A549 (cell line): ENCODE measurements at regions not wholly inside any gene's neighbourhood (a gene's known extent, or its start where the extent isn't known, plus 50 kb on each side); places are given as distances from the start of the nearest gene placed in this dataset.
"Not testable (repeated sequence)": the region's sequence is repeated elsewhere in the genome, so short reads cannot be mapped to it uniquely, and the experiment has no call there.

Experiments used
- ATAC-seq, 2 experiments: fragments of 200-7000 bp in 1 of 2; fragments of >200 bp in 1 of 2; cut with Nextera tagmentation in 1 of 2; cut with Tn5 transposase in 1 of 2; 3 replicates each; pipeline versions ENCODE4 v1.8.0 to v1.9.1; 2018 to 2020; ENCODE audit warnings: mild to moderate bottlenecking in 1 of 2, moderate library complexity in 1 of 2
- CTCF ChIA-PET: fragments of 300-600 bp; sonication (Branson Sonifier 250); formaldehyde crosslinking; extraction: SDS; loops from one replicate; lab custom pipeline; 2021; ENCODE audit warnings: antibody characterized with exemption, inconsistent platforms; lab: Yijun Ruan, JAX
- POLR2A ChIA-PET: fragments of 350-600 bp; formaldehyde crosslinking; extraction: SDS; loops from one replicate; lab custom pipeline; 2021; ENCODE audit warnings: antibody characterized with exemption, inconsistent platforms; lab: Yijun Ruan, JAX
- DNase-seq, 2 experiments: peaks; one replicate each; pipeline versions ENCODE4 v3.0.0 to v3.0.0-alpha.2; 2011 to 2016; ENCODE audit warnings: low read depth in 1 of 2, low spot score in 1 of 2
- FAIRE-seq: peaks from 2 replicates; lab custom pipeline; 2011; peaks lifted over from hg19 to GRCh38; lab: Jason Lieb, UNC
- H3K27ac ChIP-seq, 2 experiments: fragments of >200 bp; sonication (Bioruptor Twin); formaldehyde crosslinking; 3 replicates each; pipeline ENCODE4 v1.5.1; 2016 to 2017
- H3K4me1 ChIP-seq: fragments of >200 bp; sonication (Bioruptor Twin); formaldehyde crosslinking; 3 replicates; pipeline ENCODE4 v1.6.1; 2016
- H3K4me2 ChIP-seq: fragments of >200 bp; sonication (Bioruptor Twin); formaldehyde crosslinking; 3 replicates; pipeline ENCODE4 v1.6.1; 2016
- H3K4me3 ChIP-seq: fragments of >200 bp; sonication (Bioruptor Twin); formaldehyde crosslinking; 3 replicates; pipeline ENCODE4 v1.5.1; 2016
- H3K9me3 ChIP-seq: fragments of >200 bp; sonication (Bioruptor Twin); formaldehyde crosslinking; 3 replicates; pipeline ENCODE4 v1.6.1; 2016
- CBX2 ChIP-seq: fragments of 200-600 bp; sonication (generic); IDR thresholded peaks from 2 replicates; pipeline ENCODE4 v1.6.1; 2016; ENCODE audit warnings: low read depth, mild to moderate bottlenecking, borderline replicate concordance
- CBX8 ChIP-seq: fragments of 200-600 bp; sonication (generic); IDR thresholded peaks from 2 replicates; pipeline ENCODE4 v1.6.1; 2016
- CEBPB ChIP-seq, 2 experiments: fragments of >200 bp in 1 of 2; sonication (Bioruptor Twin) in 1 of 2; formaldehyde crosslinking in 1 of 2; IDR thresholded peaks; 2 replicates each; pipeline ENCODE4 v1.6.1; 2012 to 2016
- EP300 ChIP-seq, 2 experiments: fragments of >200 bp; sonication (Bioruptor Twin); formaldehyde crosslinking; IDR thresholded peaks; 2 replicates in 1 of 2; 3 replicates in 1 of 2; pipeline ENCODE4 v1.6.1; 2016 to 2017
- FOSL2 ChIP-seq, 2 experiments: fragments of 450-650 bp in 1 of 2; fragments of >200 bp in 1 of 2; sonication (Bioruptor Twin) in 1 of 2; formaldehyde crosslinking; IDR thresholded peaks; 2 replicates each; pipeline versions ENCODE4 v1.5.0 to v1.6.1; 2016 to 2020; ENCODE audit warnings: mild to moderate bottlenecking in 1 of 2, moderate library complexity in 1 of 2
- GATA3 ChIP-seq: IDR thresholded peaks from 2 replicates; pipeline ENCODE4 v1.6.1; 2012; ENCODE audit warnings: borderline replicate concordance
- HES2 ChIP-seq: fragments of >200 bp; sonication (Bioruptor Twin); formaldehyde crosslinking; IDR thresholded peaks from 2 replicates; pipeline ENCODE4 v1.6.1; 2016
- HOXB5 ChIP-seq: fragments of 250-450 bp; sonication (Bioruptor Pico); IDR thresholded peaks from 2 replicates; pipeline ENCODE4 v1.5.0; 2020; ENCODE audit warnings: mild to moderate bottlenecking, moderate library complexity
- JUN ChIP-seq, 2 experiments: fragments of >200 bp; sonication (Bioruptor Twin); formaldehyde crosslinking; IDR thresholded peaks; 2 replicates in 1 of 2; 3 replicates in 1 of 2; pipeline ENCODE4 v1.6.1; 2016 to 2017
- JUNB ChIP-seq: fragments of >200 bp; sonication (Bioruptor Twin); formaldehyde crosslinking; IDR thresholded peaks from 2 replicates; pipeline ENCODE4 v1.6.1; 2016
- KDM5A ChIP-seq: fragments of 200-600 bp; sonication (generic); IDR thresholded peaks from 2 replicates; pipeline ENCODE4 v1.6.1; 2016; ENCODE audit warnings: antibody characterized with exemption, mild to moderate bottlenecking
- MAFK ChIP-seq: fragments of 450-650 bp; IDR thresholded peaks from 2 replicates; pipeline ENCODE4 v1.6.1; 2014; ENCODE audit not compliant: partially characterized antibody
- NFE2L2 ChIP-seq: fragments of 150-350 bp; conservative IDR thresholded peaks from 2 replicates; pipeline ENCODE4 v1.6.1; 2014; ENCODE audit warnings: low read length
- NPAS2 ChIP-seq: fragments of 250-450 bp; sonication (Bioruptor Pico); IDR thresholded peaks from 2 replicates; pipeline ENCODE4 v1.8.0; 2022; ENCODE audit warnings: mild to moderate bottlenecking, moderate library complexity, borderline replicate concordance
- PBX3 ChIP-seq: IDR thresholded peaks from 2 replicates; pipeline ENCODE4 v1.6.1; 2012
- SMC3 ChIP-seq: fragments of >200 bp; sonication (Bioruptor Twin); formaldehyde crosslinking; IDR thresholded peaks from 3 replicates; pipeline ENCODE4 v1.6.1; 2018; ENCODE audit warnings: inconsistent platforms
- ZFP36 ChIP-seq: fragments of 450-650 bp; IDR thresholded peaks from 2 replicates; pipeline ENCODE4 v1.6.1; 2014; ENCODE audit warnings: borderline replicate concordance; ENCODE audit not compliant: partially characterized antibody
- ZSCAN20 ChIP-seq: fragments of 250-450 bp; sonication (Bioruptor Pico); IDR thresholded peaks from 2 replicates; pipeline ENCODE4 v1.8.0; 2022; ENCODE audit warnings: mild to moderate bottlenecking, moderate library complexity
- WGBS: methylation state at CpG from one replicate; pipeline ENCODE4 v1.1.6; 2017; ENCODE audit errors: missing lambda C conversion rate; 5-methylcytosine and 5-hydroxymethylcytosine counted together

GRCh38 chr1:93756657-93757056 lies 75.0 kb upstream of the BCAR3 start:
- ChIA-PET POLR2A (no interaction called here), CTCF (interaction anchor here (1.0 kb wide), 1 partner anchor 68 kb away, joined by 3 read pairs; no protein-coding TSS in a partner anchor)
- no peak for TF ChIP-seq FOSL2 (IDR thresholded peaks at IDR 0.05)
- no peak for TF ChIP-seq FOSL2 (CRISPR knock-in tag; IDR thresholded peaks at IDR 0.05)
- no peak for TF ChIP-seq NPAS2 (CRISPR knock-in tag)
- no peak for TF ChIP-seq KDM5A
- TF ChIP-seq CBX8, result no peak
- no peak for TF ChIP-seq SMC3
- TF ChIP-seq HES2, result no peak
- no peak for TF ChIP-seq ZFP36
- no peak for TF ChIP-seq PBX3
- no peak for TF ChIP-seq NFE2L2
- no peak for TF ChIP-seq ZSCAN20 (CRISPR knock-in tag)
- no peak for TF ChIP-seq HOXB5 (CRISPR knock-in tag)
- no peak for DNase-seq
- H3K9me3 ChIP-seq, result no peaks in the 10 kb centered on the region
- H3K4me2 ChIP-seq, result no peak overlapping the region
- no peak overlapping the region for H3K4me3 ChIP-seq
- ATAC-seq, result no peak
- FAIRE-seq, result no peak
- H3K4me1 ChIP-seq, result peaks cover 49% of the 10 kb centered on the region
- H3K27ac ChIP-seq, result peak overlapping the region; percentile 48 to 81; a peak in 2 of 6 replicates

- not testable (repeated sequence) for H3K4me3 ChIP-seq, H3K9me3 ChIP-seq, FAIRE-seq, DNase-seq, ATAC-seq
- ChIA-PET POLR2A (interaction anchor here (1.1 kb wide), 2 partner anchors 63 to 91 kb away, joined by 3 to 4 read pairs; no protein-coding TSS in a partner anchor), CTCF (interaction anchor here (0.7 to 1.8 kb wide), 4 partner anchors 17 to 126 kb away, joined by 3 to 6 read pairs (median 4); no protein-coding TSS in a partner anchor)
- H3K27ac ChIP-seq, result peak overlapping the region; percentile 74 to 81; a peak in 5 of 6 replicates
- peaks cover 50% of the 10 kb centered on the region for H3K4me1 ChIP-seq
- peak overlapping the region; percentile 62 for H3K4me2 ChIP-seq
These were observed 73.6 kb upstream of the BCAR3 start for GRCh38 chr1:93755251-93755715.

GRCh38 chr1:93753791-93754763 lies 72.4 kb upstream of the BCAR3 start:
- H3K4me2 ChIP-seq, result peak overlapping the region; percentile 62
- peaks cover 54% of the 10 kb centered on the region for H3K4me1 ChIP-seq
- H3K27ac ChIP-seq, result peak overlapping the region; percentile 74 to 81
- TF ChIP-seq EP300 (IDR thresholded peaks at IDR 0.05), result peak in 1 of 2 experiments; percentile 71; a peak in 2 of 5 replicates
- TF ChIP-seq CEBPB (IDR thresholded peaks at IDR 0.05), result peak in 1 of 2 experiments; percentile 70; a peak in 2 of 4 replicates
- TF ChIP-seq JUNB, result peak; percentile 65
- peak; percentile 41 for TF ChIP-seq MAFK
- no peak for TF ChIP-seq CBX2
- no peak for TF ChIP-seq ZFP36
- peak in 1 of 2 experiments; percentile 24; a peak in 1 of 5 replicates for TF ChIP-seq JUN (IDR thresholded peaks at IDR 0.05)
- TF ChIP-seq FOSL2 (IDR thresholded peaks at IDR 0.05), result no peak
- TF ChIP-seq FOSL2 (CRISPR knock-in tag; IDR thresholded peaks at IDR 0.05), result peak; percentile 97
- TF ChIP-seq GATA3, result peak; percentile 83; the same call in 1 of the 2 replicates
- peak; percentile 58 to 81; a peak in 4 of 6 replicates for ATAC-seq
- POLR2A ChIA-PET, result interaction anchor here (0.7 to 1.1 kb wide), 4 partner anchors 52 to 92 kb away, joined by 3 to 4 read pairs (median 3); no protein-coding TSS in a partner anchor
- CTCF ChIA-PET, result interaction anchor here (1.1 to 1.8 kb wide), 4 partner anchors 16 to 125 kb away, joined by 3 to 6 read pairs (median 5); no protein-coding TSS in a partner anchor
- H3K9me3 ChIP-seq, result no peaks in the 10 kb centered on the region
- no peak for FAIRE-seq
- DNase-seq, result peak; percentile 28 to 84
- 22% methylated on average over 6 of the region's 6 CpGs for WGBS
- no peak overlapping the region for H3K4me3 ChIP-seq
